Breast epithelium (tissue), 3 donors: ENCODE measurements at regions not wholly inside any gene's neighbourhood (a gene's known extent, or its start where the extent isn't known, plus 50 kb on each side); places are given as distances from the start of the nearest gene placed in this dataset.

Source experiments
- POLR2AphosphoS5 ChIP-seq, 3 donors: sonication (generic); formaldehyde crosslinking; IDR thresholded peaks; one replicate each; pipeline ENCODE4 v1.6.1; 2017; ENCODE audit warnings: antibody characterized with exemption in 3 of 3
- TF ChIP-seq, protein P1 (sequence below), 3 donors: fragments of 450-650 bp; IDR thresholded peaks; one replicate each; pipeline ENCODE4 v1.5.1; 2016 to 2017; ENCODE audit warnings: antibody characterized with exemption in 3 of 3, mild to moderate bottlenecking in 3 of 3, moderate library complexity in 3 of 3

DNA sequence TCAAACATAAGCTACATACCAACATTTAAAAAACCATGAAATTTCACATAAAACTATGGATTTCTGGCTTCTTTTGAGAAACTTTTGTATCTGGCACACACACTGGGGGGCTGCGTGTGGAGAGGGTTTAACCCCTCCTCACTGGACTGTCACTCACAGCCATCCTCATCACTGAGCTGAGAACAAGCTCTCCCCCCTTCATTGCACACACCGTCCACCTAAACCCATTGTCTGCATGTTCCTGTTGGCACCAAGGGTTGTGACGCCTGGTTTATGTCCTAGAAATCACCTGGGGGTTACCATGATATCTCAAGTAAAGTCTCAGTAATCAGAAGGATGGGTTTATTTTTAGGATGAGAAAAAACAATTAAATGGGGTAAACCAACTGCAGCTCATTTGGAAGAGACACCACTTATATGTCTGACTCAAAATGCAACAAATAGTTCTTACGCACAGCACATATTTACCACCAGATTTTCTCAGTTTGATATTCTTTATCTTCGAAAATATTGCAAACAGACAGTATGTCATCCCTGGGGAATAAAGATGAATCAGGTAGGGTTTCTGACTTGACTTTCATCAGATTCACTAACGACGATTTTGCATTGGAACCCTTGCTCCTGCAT is 218.5 kb upstream of the KLF6 start:
- no peak for TF ChIP-seq POLR2AphosphoS5 (IDR thresholded peaks at IDR 0.05)
- TF ChIP-seq, protein P1, sequence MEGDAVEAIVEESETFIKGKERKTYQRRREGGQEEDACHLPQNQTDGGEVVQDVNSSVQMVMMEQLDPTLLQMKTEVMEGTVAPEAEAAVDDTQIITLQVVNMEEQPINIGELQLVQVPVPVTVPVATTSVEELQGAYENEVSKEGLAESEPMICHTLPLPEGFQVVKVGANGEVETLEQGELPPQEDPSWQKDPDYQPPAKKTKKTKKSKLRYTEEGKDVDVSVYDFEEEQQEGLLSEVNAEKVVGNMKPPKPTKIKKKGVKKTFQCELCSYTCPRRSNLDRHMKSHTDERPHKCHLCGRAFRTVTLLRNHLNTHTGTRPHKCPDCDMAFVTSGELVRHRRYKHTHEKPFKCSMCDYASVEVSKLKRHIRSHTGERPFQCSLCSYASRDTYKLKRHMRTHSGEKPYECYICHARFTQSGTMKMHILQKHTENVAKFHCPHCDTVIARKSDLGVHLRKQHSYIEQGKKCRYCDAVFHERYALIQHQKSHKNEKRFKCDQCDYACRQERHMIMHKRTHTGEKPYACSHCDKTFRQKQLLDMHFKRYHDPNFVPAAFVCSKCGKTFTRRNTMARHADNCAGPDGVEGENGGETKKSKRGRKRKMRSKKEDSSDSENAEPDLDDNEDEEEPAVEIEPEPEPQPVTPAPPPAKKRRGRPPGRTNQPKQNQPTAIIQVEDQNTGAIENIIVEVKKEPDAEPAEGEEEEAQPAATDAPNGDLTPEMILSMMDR (IDR thresholded peaks at IDR 0.05), result no peak
